Spleen (tissue), 11 donors: ENCODE measurements at regions not wholly inside any gene's neighbourhood (a gene's known extent, or its start where the extent isn't known, plus 50 kb on each side); places are given as distances from the start of the nearest gene placed in this dataset.
"Not testable (repeated sequence)": the region's sequence is repeated elsewhere in the genome, so short reads cannot be mapped to it uniquely, and the experiment has no call there.

Source experiments
- DNase-seq: peaks from one replicate; pipeline ENCODE4 v3.0.0-alpha.2; 2020
- H3K27ac ChIP-seq, 8 donors: fragments of 200-600 bp; sonication (generic) in 7 of 8; 1 replicate in 4 of 8; 2 replicates in 4 of 8; pipeline versions ENCODE4 v1.5.0 to v1.8.0; 2016 to 2021; ENCODE audit warnings: inconsistent platforms in 4 of 8, mild to moderate bottlenecking in 4 of 8, moderate library complexity in 1 of 8
- H3K27me3 ChIP-seq, 7 donors: fragments of 200-600 bp; sonication (generic) in 6 of 7; replicated peaks in 1 of 7; 1 replicate in 4 of 7; 2 replicates in 3 of 7; pipeline versions ENCODE4 v1.5.0 to v1.8.0; 2016 to 2021; ENCODE audit warnings: inconsistent platforms in 3 of 7, mild to moderate bottlenecking in 1 of 7
- H3K36me3 ChIP-seq, 6 donors: fragments of 200-600 bp; sonication (generic) in 5 of 6; 1 replicate in 4 of 6; 2 replicates in 2 of 6; pipeline versions ENCODE4 v1.5.0 to v1.8.0; 2016 to 2021; ENCODE audit warnings: inconsistent platforms in 2 of 6
- H3K4me1 ChIP-seq, 6 donors: fragments of 200-600 bp; sonication (generic) in 5 of 6; 1 replicate in 3 of 6; 2 replicates in 3 of 6; pipeline versions ENCODE4 v1.5.0 to v1.8.0; 2016 to 2021; ENCODE audit warnings: inconsistent platforms in 3 of 6
- H3K4me3 ChIP-seq, 8 donors: fragments of 200-600 bp; sonication (generic) in 7 of 8; 1 replicate in 4 of 8; 2 replicates in 4 of 8; pipeline versions ENCODE4 v1.5.0 to v1.8.0; 2016 to 2021; ENCODE audit warnings: inconsistent platforms in 4 of 8, mild to moderate bottlenecking in 4 of 8, moderate library complexity in 2 of 8
- H3K9me3 ChIP-seq, 8 donors: fragments of 200-600 bp; sonication (generic) in 7 of 8; 1 replicate in 4 of 8; 2 replicates in 4 of 8; pipeline versions ENCODE4 v1.5.0 to v1.8.0; 2016 to 2021; ENCODE audit warnings: inconsistent platforms in 4 of 8
- CTCF ChIP-seq, 11 experiments: fragments of 200-600 bp in 7 of 11; fragments of 450-650 bp in 4 of 11; sonication (generic) in 4 of 11; IDR thresholded peaks in 8 of 11; conservative IDR thresholded peaks in 3 of 11; 1 replicate in 7 of 11; 2 replicates in 4 of 11; pipeline versions ENCODE4 v1.4.0 to v1.8.0; 2016 to 2021; ENCODE audit warnings: antibody characterized with exemption in 11 of 11, inconsistent platforms in 4 of 11, mild to moderate bottlenecking in 1 of 11
- POLR2A ChIP-seq, 3 donors: fragments of 450-650 bp; IDR thresholded peaks; one replicate each; pipeline ENCODE4 v1.5.1; 2017; ENCODE audit warnings: antibody characterized with exemption in 3 of 3, mild to moderate bottlenecking in 1 of 3
- POLR2AphosphoS5 ChIP-seq, 3 donors: sonication (generic); formaldehyde crosslinking; IDR thresholded peaks; one replicate each; pipeline ENCODE4 v1.5.1; 2017; ENCODE audit warnings: antibody characterized with exemption in 3 of 3
- WGBS, 5 donors: extraction: QIAGEN DNeasy Blood & Tissue Kit in 3 of 5; methylation state at CpG; one replicate each; pipeline versions ENCODE4 v1.1.5 to v1.1.7; 2013 to 2018; 5-methylcytosine and 5-hydroxymethylcytosine counted together
- intact Hi-C: fragments of 100-400 bp; cut with DNase I; formaldehyde crosslinking; loops from one replicate; pipeline ENCODE4 v1.15.0; 2023; ENCODE audit warnings: low total_unique reads
- donor health status: healthy with polysubstance abuse.
- donor health status: DM: no; HTN: no; CAD: no; lungs with moderate emphysema.
- donor health status: DM: no; HTN: no; CAD: no.
- donor health status: Bipolar disorder and iron deficiency.
- donor health status: healthy.
- donor health status: DM: no; HTN: no; CAD: no.
- donor health status: DM: yes; HTN: yes; CAD: no.

GRCh38 chr20:47908361-47909035, 123.2 kb upstream of the SULF2 start:
- intact Hi-C loops, H3K9me3 ChIP-seq, DNase-seq, H3K27ac ChIP-seq, H3K36me3 ChIP-seq, H3K4me3 ChIP-seq, H3K4me1 ChIP-seq: not testable (repeated sequence)
- peaks cover 0 to 20% (median 0%) of the 10 kb centered on the region in 7 donors for H3K27me3 ChIP-seq
- WGBS, 5 donors = 55 to 73% (median 66%) methylated on average over 9 to 15 of the region's 15 CpGs

GRCh38 chr20:47907951-47908350, 122.7 kb upstream of the SULF2 start:
- H3K4me3 ChIP-seq, H3K36me3 ChIP-seq, DNase-seq, intact Hi-C loops, H3K4me1 ChIP-seq, H3K27ac ChIP-seq, H3K9me3 ChIP-seq: not testable (repeated sequence)
- WGBS, 5 donors = 61 to 70% (median 66%) methylated on average over 6 to 7 of the region's 7 CpGs
- H3K27me3 ChIP-seq = peaks cover 0 to 20% (median 0%) of the 10 kb centered on the region in 7 donors

- 75 to 79% (median 76%) methylated on average over 10 to 13 of the region's 13 CpGs for WGBS, 5 donors
- Histone ChIP-seq H3K27ac (no peak overlapping the region), H3K4me3 (no peak overlapping the region), H3K9me3 (no peaks in the 10 kb centered on the region), H3K27me3 (peaks cover 0 to 20% (median 0%) of the 10 kb centered on the region in 7 donors), H3K4me1 (no peaks in the 10 kb centered on the region), H3K36me3 (no peaks in the 10 kb centered on the region)
- DNase-seq = no peak
- TF ChIP-seq POLR2A (IDR thresholded peaks at IDR 0.05) (no peak), POLR2AphosphoS5 (IDR thresholded peaks at IDR 0.05) (no peak), CTCF (IDR thresholded peaks at IDR 0.05 in 8 of 11, conservative IDR thresholded peaks at IDR 0.05 in 3 of 11) (no peak)
- intact Hi-C loops = no loop called here
Observed at GRCh38 chr20:47907031-47907675, 121.9 kb upstream of the SULF2 start.

GRCh38 chr20:47906348-47906660, 121.0 kb upstream of the SULF2 start:
- WGBS, 5 donors = 68 to 80% (median 76%) methylated on average over 12 of the region's 12 CpGs
- intact Hi-C loops = no loop called here
- Histone ChIP-seq H3K27ac (no peak overlapping the region), H3K9me3 (no peaks in the 10 kb centered on the region), H3K27me3 (peaks cover 0 to 20% (median 0%) of the 10 kb centered on the region in 7 donors), H3K4me3 (no peak overlapping the region), H3K36me3 (no peaks in the 10 kb centered on the region), H3K4me1 (no peaks in the 10 kb centered on the region)
- no peak for DNase-seq
- no peak for TF ChIP-seq CTCF (IDR thresholded peaks at IDR 0.05 in 8 of 11, conservative IDR thresholded peaks at IDR 0.05 in 3 of 11)
- TF ChIP-seq POLR2A (IDR thresholded peaks at IDR 0.05) = no peak
- no peak for TF ChIP-seq POLR2AphosphoS5 (IDR thresholded peaks at IDR 0.05)

GRCh38 chr20:47905628-47906347, 120.5 kb upstream of the SULF2 start:
- WGBS, 5 donors = 75 to 84% (median 79%) methylated on average over 18 of the region's 18 CpGs
- H3K27me3 ChIP-seq = peaks cover 0 to 20% (median 0%) of the 10 kb centered on the region in 7 donors
- TF ChIP-seq POLR2AphosphoS5 (IDR thresholded peaks at IDR 0.05) (no peak), POLR2A (IDR thresholded peaks at IDR 0.05) (no peak), CTCF (IDR thresholded peaks at IDR 0.05 in 8 of 11, conservative IDR thresholded peaks at IDR 0.05 in 3 of 11) (no peak)
- H3K4me3 ChIP-seq = no peak overlapping the region
- H3K36me3 ChIP-seq = no peaks in the 10 kb centered on the region
- DNase-seq = no peak
- H3K27ac ChIP-seq = no peak overlapping the region
- no peaks in the 10 kb centered on the region for H3K4me1 ChIP-seq
- no peaks in the 10 kb centered on the region for H3K9me3 ChIP-seq
- intact Hi-C loops = no loop called here

GRCh38 chr20:47903009-47903408, 117.7 kb upstream of the SULF2 start:
- H3K27ac ChIP-seq, H3K4me3 ChIP-seq, H3K4me1 ChIP-seq, intact Hi-C loops, DNase-seq, H3K36me3 ChIP-seq, H3K9me3 ChIP-seq: not testable (repeated sequence)
- peaks cover 0 to 13% (median 0%) of the 10 kb centered on the region in 7 donors for H3K27me3 ChIP-seq
- 56 to 74% (median 65%) methylated on average over 3 of the region's 3 CpGs for WGBS, 5 donors

- DNase-seq, H3K27me3 ChIP-seq, H3K4me3 ChIP-seq, H3K9me3 ChIP-seq, H3K4me1 ChIP-seq, H3K36me3 ChIP-seq, intact Hi-C loops, H3K27ac ChIP-seq: not testable (repeated sequence)
- WGBS, 5 donors = no CpG with 5 or more reads among the region's 7 CpGs
Observed at GRCh38 chr20:47899313-47899712, 114.0 kb upstream of the SULF2 start.
